NCI-H524 treated with DMSO at 0.1 percent for 48 hours (cell line): ENCODE measurements at regions not wholly inside any gene's neighbourhood (a gene's known extent, or its start where the extent isn't known, plus 50 kb on each side); places are given as distances from the start of the nearest gene placed in this dataset.
"Not testable (repeated sequence)": the region's sequence is repeated elsewhere in the genome, so short reads cannot be mapped to it uniquely, and the experiment has no call there.

ENCODE experiments used
- DNase-seq: peaks from one replicate; lab custom pipeline; 2025; lab: John Stamatoyannopoulos, UW

DNA sequence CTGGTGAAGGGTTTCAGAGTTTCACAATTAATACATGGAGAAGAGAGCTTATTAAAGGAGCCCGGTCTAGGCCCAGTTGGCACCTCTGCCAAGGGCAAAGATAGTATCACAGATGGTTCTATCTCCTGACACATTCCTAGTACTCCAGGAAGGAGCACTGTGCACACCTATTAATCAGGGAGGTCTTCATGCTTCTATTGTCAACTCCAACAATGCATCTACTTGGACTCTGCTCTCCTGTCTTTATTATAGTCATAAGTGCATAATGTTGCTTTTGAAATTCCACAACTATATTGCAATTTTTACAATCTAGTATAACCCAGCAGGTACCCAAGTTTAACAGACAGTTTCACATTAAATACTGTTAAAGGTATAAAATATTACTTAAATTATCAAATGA, 174.5 kb upstream of the TSC22D1 start:
- DNase-seq = no peak

GRCh38 chr13:44749906-44750305, 173.8 kb upstream of the TSC22D1 start:
- DNase-seq = no peak

GRCh38 chr13:44748439-44748838, 172.3 kb upstream of the TSC22D1 start:
- no peak for DNase-seq

DNA sequence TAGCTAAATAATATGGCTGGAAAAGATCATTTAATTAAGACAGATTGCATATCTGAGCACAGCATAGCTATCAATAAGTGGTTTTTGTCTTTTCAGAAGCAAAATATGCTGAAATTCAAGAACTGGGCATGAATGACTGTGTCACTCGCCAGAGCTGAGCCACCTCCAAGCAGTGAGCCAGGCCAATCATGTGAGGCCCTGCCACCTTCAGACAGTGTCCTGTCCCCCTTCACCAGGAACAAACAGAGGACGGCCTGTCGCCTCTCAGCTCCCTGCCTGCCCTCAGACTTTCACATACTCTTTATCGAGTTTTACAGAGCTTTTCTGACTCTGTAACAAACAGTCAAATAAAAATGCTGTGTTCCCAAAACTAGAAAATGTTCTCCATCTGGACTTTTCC, 171.0 kb upstream of the TSC22D1 start:
- DNase-seq = no peak

- no peak for DNase-seq
Measured at GRCh38 chr13:44746690-44747089, 170.6 kb upstream of the TSC22D1 start.

DNA sequence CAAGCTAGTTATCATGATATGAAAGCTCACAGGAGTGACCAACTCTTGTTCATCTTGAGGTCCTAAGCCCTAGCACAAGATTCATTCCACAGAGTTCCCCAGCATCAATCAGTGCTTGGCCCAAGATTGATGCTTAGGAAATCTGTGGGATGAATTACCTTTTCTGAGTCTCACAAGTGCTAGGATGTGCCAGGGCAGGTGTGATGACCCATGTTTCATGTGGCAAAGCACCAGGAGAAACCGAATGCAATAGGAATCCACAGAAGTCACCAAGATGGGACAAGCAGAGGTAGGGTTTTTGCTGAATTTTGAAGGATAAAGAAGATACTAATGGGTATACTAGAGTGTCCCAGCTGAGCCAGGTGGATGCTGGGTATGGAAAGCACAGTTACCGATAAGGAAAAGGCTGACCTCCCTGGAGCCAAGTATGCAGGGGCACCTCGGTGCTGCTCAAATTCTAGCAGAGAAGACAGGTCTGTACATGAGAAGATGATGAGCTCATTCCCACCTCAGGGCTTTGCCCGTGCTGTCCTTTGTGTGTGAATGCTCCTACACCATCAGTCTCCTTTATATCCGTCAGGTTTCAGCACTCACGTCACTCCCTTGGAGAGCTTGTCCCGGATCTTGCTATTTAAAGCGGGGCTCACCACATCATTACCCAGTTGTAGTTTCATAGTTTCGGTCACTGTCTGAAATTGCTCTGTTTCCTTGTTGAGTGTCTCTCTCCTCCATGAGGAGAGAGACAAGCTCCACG, 168.9 kb upstream of the TSC22D1 start:
- DNase-seq = no peak

DNA sequence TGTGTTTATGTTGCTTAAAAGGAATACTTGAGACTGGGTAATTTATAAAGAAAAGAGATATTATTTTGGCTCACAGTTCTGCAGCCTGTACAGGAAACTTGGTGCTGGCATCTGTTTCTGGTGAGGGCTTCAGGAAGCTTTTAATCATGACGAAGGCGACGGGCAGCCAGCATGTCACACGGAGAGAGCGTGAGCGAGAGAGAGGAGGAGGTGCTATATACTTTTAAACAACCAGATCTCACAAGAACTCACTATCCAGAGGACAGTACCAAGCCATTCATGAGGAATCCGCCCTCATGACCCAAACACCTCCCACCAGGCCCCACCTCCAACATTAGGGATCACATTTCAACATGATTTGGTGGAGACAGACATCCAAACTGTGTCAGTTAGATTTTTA, 163.4 kb upstream of the TSC22D1 start:
- DNase-seq = no peak

GRCh38 chr13:44739120-44739519, 163.0 kb upstream of the TSC22D1 start:
- DNase-seq = no peak

DNA sequence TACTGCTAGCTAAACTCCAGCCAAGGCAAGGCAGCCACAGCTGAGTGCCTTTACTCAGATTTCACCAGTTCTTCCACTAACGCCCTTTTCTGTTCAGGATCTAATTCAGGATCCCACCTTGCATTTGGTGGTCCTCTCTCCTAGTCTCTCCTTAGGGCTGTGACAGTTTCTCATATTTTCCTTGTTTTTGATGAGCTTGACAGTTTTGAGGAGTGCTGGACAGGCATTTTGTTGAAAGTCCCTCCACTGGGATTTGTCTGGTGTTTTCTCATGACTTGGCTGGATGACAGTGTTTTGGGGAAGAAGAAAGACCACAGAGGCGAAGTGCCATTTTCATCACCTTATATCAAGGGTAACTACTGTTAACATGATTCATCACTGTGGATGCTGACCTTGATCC, 162.3 kb upstream of the TSC22D1 start:
- DNase-seq = no peak

DNA sequence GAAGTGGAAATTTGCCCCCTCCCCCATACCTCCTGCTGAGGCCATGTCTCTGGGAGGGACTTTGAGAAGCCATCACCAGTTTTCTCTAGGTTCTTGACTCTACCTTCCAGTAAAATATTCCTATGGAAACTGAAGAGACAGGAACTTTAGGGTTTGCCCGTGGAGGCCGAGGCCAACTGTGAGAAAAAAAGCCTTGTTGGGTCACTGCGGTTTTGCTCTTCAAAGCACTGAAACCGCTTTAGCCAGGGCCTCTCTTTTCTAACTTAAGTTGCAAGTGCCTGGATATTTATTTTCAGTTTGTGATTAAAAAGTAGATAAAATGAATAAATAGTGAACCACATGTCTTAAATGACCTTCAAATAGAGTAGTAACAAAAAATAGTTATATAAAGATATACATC, 159.7 kb upstream of the TSC22D1 start:
- DNase-seq = no peak

DNA sequence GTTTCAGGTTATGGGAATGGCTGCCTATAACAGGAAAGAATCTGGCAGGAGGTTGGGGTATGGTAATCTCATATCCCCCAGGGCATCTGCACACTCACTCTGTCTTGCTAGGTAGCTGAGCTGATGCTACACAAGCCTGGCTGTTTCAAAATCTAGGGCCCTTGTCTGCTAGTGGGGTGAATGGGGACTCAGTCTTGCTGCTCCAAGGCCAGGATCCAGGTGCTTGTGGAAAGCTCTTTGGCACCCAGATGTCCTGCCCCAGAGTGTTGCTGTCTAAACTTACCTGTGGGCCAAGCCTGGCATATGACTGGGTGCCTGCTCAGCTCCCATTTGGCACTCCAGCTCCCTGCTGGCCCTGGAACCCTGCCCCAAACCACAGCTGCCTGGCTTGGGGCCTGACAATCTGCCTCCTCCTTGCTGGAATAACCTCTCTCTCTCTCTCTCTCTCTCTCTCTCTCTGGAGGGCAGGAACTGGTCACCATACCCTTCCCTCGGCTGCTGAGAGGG, 158.1 kb upstream of the TSC22D1 start:
- DNase-seq = peak; percentile 2

DNA sequence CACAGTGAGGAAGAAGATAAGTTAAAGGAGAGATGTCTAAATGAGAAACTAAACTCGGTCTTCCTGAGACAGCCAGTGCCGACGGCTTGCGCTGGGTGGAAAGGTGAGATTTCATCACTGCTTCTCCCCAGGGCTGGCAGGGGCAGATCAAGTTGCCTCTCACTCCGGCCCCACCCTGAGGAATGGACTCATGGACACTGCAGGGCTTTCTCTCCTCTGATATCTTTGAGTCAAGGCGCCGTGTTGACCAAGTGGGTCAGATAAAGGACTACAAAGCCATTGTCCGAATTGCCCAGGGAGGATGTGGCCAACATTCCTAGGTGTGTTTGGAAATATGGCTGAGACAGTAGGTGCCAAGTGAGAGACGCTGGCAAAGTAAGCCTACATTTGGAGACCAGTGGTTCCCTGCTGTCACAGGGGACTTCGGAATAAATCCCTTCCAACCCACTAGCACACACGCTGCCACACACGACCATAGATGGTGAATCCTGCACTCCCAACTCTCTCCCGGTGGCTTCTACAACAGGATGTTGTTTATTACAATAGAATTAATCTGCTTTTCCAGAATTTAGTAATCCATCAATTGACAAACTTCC, 156.5 kb upstream of the TSC22D1 start:
- DNase-seq = no peak

GRCh38 chr13:44730851-44731250, 154.7 kb upstream of the TSC22D1 start:
- no peak for DNase-seq

DNA sequence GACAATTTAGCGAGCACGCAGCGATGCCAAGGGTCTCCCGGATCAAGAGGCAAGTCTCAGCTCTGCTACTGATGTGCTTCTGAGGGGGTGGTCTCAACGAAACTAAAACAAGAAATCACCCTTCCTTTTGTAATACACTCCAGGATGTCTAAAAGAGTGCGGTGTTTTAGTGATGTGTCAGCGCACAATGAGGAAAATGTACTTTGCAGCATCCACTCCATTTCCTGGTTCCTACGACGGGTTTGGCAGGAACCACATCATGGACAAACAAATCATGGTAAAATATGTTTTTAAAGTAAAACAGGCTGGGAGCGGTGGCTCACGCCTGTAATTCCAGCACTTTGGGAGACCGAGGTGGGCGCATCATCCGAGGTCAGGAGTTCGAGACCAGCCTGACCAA, 154.0 kb upstream of the TSC22D1 start:
- DNase-seq = no peak

GRCh38 chr13:44727591-44727990, 151.5 kb upstream of the TSC22D1 start:
- not testable (repeated sequence) for DNase-seq

GRCh38 chr13:44726778-44727177, 150.6 kb upstream of the TSC22D1 start:
- DNase-seq = peak; percentile 2

DNA sequence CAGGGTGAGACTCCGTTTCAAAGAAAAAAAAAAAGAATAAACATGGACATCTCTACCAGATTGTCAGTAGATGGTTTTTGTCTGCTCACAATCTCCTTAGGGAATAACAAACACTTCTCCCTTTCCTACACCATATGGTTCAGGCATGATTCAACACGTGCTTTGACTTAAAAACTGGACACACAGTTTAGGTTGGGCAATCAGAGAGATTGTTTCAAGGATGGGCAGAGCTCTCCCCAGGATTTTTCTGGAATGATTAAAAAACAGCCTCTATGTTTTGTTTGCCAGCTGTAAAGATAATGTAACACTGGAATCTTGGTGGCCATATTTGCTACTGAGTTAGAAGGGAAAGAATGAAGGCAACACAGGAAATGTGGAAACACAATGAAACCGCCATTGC, 150.1 kb upstream of the TSC22D1 start:
- DNase-seq = peak; percentile 25

GRCh38 chr13:44719857-44720671, 143.9 kb upstream of the TSC22D1 start:
- DNase-seq = no peak

DNA sequence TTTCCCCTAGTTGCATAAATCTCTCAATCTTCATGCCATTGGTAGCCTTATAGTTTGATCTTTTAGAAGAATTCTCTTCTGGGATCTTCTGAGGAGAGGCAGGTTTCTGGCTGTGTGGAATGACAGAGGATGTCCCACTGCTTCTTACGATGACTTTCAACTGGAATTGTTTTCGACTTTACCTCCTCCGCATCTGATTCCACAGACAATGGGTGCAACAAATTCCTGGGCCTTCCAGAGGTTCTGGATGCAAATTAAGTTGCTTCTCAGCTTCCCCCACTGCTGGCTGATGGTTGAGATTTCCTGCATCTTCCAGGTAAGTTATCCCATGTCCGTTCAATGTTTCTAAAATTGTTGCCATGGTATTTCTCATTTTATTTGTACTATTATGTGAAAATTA, 142.3 kb upstream of the TSC22D1 start:
- DNase-seq = no peak

DNA sequence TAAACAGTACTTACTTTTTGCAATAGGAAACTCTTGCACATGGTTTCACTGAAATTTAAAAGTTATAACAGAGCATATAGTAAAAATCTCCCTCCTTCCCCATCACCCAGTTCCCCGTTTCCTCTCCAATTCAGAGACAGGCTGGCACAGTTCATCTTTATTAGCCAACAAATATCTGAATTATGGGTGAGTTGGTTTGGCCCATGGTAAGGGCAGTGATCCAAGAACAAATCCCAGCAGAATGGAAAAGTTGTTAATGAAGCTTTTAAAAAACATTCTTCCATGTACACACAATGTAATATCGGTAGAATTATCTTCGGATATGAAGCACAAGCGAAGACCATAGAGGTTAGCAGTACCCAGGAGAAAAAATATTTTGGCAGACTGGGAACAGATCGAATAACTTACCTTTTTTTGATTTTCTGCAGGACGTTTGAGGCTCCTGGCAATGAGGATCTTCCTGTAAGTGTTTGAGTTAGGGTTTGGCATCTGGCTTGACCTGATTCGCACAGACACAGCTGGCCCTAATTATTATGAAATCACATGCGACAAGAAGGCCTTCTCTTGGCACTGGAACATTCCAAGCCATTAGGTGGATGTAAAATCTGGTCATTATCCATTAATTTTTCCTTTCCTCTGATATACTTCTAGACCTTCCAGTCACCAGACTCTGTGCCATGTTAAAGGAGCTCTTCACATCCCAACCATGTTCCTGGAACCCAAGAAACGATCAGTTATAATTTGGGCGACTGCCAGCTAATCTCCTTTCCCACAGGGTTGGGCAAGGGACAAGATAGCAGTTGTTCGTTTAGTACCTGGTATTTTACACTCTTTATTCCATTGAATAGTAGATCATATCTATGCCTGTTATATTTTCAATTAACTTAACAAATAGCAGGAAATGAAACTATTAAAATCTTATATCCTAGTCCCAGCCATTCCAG, 139.4 kb upstream of the TSC22D1 start:
- DNase-seq = no peak

DNA sequence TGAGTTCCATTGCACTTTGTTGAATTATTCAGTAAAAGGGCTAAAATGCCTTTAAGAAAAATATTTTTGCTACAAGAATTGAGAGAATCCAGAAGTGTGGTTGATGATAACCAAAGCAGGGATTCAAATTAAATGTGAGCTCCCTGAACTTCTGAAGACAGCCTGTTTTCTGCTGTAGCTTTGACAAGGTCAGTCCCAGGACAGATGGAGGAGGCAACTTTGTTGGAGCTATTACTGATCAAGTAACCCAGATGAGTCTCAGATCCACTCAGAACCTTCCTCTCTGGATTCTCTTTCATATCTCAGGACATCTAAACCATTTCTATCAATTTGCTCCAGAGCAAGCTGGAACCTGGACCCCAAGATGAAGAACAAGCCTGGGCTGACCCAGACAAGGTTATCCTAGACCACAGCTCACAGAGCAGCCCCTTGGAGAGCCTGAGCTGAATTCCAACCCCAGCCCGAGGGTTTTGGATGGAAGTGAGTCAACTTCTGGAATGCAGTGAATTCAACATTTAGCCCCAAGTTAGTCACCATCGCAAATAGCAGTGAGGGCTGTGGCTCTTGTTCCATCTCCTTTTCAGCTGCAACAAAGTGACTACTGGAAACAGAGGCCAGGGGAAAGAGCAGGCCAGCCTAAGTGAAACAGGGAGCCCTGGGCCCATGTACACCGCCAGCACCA, 137.8 kb upstream of the TSC22D1 start:
- DNase-seq = no peak
